Neural cell (in vitro differentiated cells): ENCODE measurements at regions not wholly inside any gene's neighbourhood (a gene's known extent, or its start where the extent isn't known, plus 50 kb on each side); places are given as distances from the start of the nearest gene placed in this dataset.
"Not testable (repeated sequence)": the region's sequence is repeated elsewhere in the genome, so short reads cannot be mapped to it uniquely, and the experiment has no call there.

ENCODE experiments used
- H2AFZ ChIP-seq: fragments of 200-600, 300-800 bp; sonication (generic), shearing (Covaris generic); 2 replicates; pipeline ENCODE4 v1.6.0; 2014; ENCODE audit warnings: low read depth, mild to moderate bottlenecking, antibody characterized with exemption, low read length, moderate library complexity
- H3F3A ChIP-seq: fragments of 200-600 bp; shearing (Covaris generic); 2 replicates; pipeline ENCODE4 v1.6.1; 2016; ENCODE audit warnings: mild to moderate bottlenecking, moderate library complexity, mixed read lengths, antibody characterized with exemption, low read length; ENCODE audit not compliant: insufficient read depth, poor library complexity, severe bottlenecking
- H3K27ac ChIP-seq: fragments of 200-600, 300-800 bp; sonication (generic), shearing (Covaris generic); 2 replicates; pipeline ENCODE4 v1.5.1; 2014; ENCODE audit warnings: mild to moderate bottlenecking, low read length, moderate library complexity
- H3K27me3 ChIP-seq: fragments of 300-800, 200-600 bp; sonication (generic), shearing (Covaris generic); 2 replicates; pipeline ENCODE4 v1.6.0; 2014; ENCODE audit warnings: mild to moderate bottlenecking, low read depth, low read length, moderate library complexity; ENCODE audit not compliant: insufficient read depth
- H3K36me3 ChIP-seq: fragments of 300-800, 200-600 bp; sonication (generic), shearing (Covaris generic); 2 replicates; pipeline ENCODE4 v1.5.1; 2014; ENCODE audit warnings: mild to moderate bottlenecking, antibody characterized with exemption, low read length, moderate library complexity; ENCODE audit not compliant: insufficient read depth
- H3K4me2 ChIP-seq: fragments of 300-800, 200-600 bp; sonication (generic), shearing (Covaris generic); 2 replicates; pipeline ENCODE4 v1.6.0; 2014; ENCODE audit warnings: mild to moderate bottlenecking, low read length
- H3K4me3 ChIP-seq: fragments of 300-800, 200-600 bp; sonication (generic), shearing (Covaris generic); 2 replicates; pipeline ENCODE4 v1.5.1; 2014; ENCODE audit warnings: mild to moderate bottlenecking, low read length, moderate library complexity
- H3K79me2 ChIP-seq: fragments of 200-600 bp; shearing (Covaris generic); replicated peaks from 2 replicates; pipeline ENCODE4 v1.6.0; 2014; ENCODE audit warnings: mild to moderate bottlenecking, low read length, moderate library complexity; ENCODE audit not compliant: insufficient read depth
- H3K9ac ChIP-seq: fragments of 300-800, 200-600 bp; sonication (generic), shearing (Covaris generic); 2 replicates; pipeline ENCODE4 v1.6.1; 2016; ENCODE audit warnings: mild to moderate bottlenecking, low read length, mixed read lengths
- H3K9me2 ChIP-seq: fragments of 200-600 bp; shearing (Covaris generic); 2 replicates; pipeline ENCODE4 v1.6.1; 2016; ENCODE audit warnings: mild to moderate bottlenecking, low read length, mixed read lengths; ENCODE audit not compliant: insufficient read depth
- H3K9me3 ChIP-seq: fragments of 200-600, 300-800 bp; sonication (generic), shearing (Covaris generic); 2 replicates; pipeline ENCODE4 v1.6.1; 2016; ENCODE audit warnings: mild to moderate bottlenecking, mixed run types, low read length, moderate library complexity, mixed read lengths
- H4K20me1 ChIP-seq: fragments of 200-600 bp; shearing (Covaris generic); 2 replicates; pipeline ENCODE4 v1.6.1; 2016; ENCODE audit warnings: mild to moderate bottlenecking, mixed run types; ENCODE audit not compliant: insufficient read depth
- CTCF ChIP-seq: fragments of 450-650 bp; IDR thresholded peaks from 2 replicates; pipeline ENCODE4 v1.5.1; 2014; ENCODE audit warnings: antibody characterized with exemption, mild to moderate bottlenecking, moderate library complexity; ENCODE audit not compliant: poor library complexity, severe bottlenecking
- EP300 ChIP-seq: fragments of 450-650 bp; conservative IDR thresholded peaks from 2 replicates; pipeline ENCODE4 v1.6.1; 2014; ENCODE audit warnings: antibody characterized with exemption, mild to moderate bottlenecking, moderate library complexity; ENCODE audit not compliant: poor library complexity, severe bottlenecking
- EZH2 ChIP-seq: fragments of 200-600, 300-800 bp; shearing (Covaris generic), sonication (generic); IDR thresholded peaks from 2 replicates; pipeline ENCODE4 v1.6.1; 2014; ENCODE audit warnings: antibody characterized with exemption, low read length, borderline replicate concordance, mild to moderate bottlenecking; ENCODE audit not compliant: insufficient read depth, poor library complexity, severe bottlenecking
- MXI1 ChIP-seq: fragments of 450-650 bp; conservative IDR thresholded peaks from 2 replicates; pipeline ENCODE4 v1.6.1; 2014; ENCODE audit warnings: antibody characterized with exemption, mild to moderate bottlenecking; ENCODE audit not compliant: poor library complexity, severe bottlenecking
- POLR2AphosphoS5 ChIP-seq: IDR thresholded peaks from 2 replicates; pipeline ENCODE4 v1.6.1; 2012
- RAD21 ChIP-seq: fragments of 450-650 bp; conservative IDR thresholded peaks from 2 replicates; pipeline ENCODE4 v1.6.1; 2014; ENCODE audit warnings: antibody characterized with exemption, mild to moderate bottlenecking, moderate library complexity
- REST ChIP-seq: IDR thresholded peaks from 2 replicates; pipeline ENCODE4 v1.6.1; 2012; ENCODE audit warnings: borderline replicate concordance
- SMC3 ChIP-seq: fragments of 450-650 bp; conservative IDR thresholded peaks from 2 replicates; pipeline ENCODE4 v1.6.1; 2014; ENCODE audit warnings: antibody characterized with exemption, mild to moderate bottlenecking, moderate library complexity; ENCODE audit not compliant: poor library complexity
- TAF1 ChIP-seq: IDR thresholded peaks from 2 replicates; pipeline ENCODE4 v1.6.1; 2012; ENCODE audit warnings: low read depth

GRCh38 chr1:87410776-87411480, 82.2 kb downstream of the LMO4 start:
- Histone ChIP-seq H4K20me1 (no peaks in the 10 kb centered on the region), H3K4me3 (no peak overlapping the region), H3K9me3 (no peaks in the 10 kb centered on the region), H3K9ac (no peak overlapping the region), H3K4me2 (no peak overlapping the region), H3K27me3 (no peaks in the 10 kb centered on the region), H3K27ac (no peak overlapping the region), H3K79me2 (no peaks in the 10 kb centered on the region), H3K9me2 (no peaks in the 10 kb centered on the region), H3K36me3 (no peaks in the 10 kb centered on the region), H2AFZ (no peak overlapping the region), H3F3A (no peaks in the 10 kb centered on the region)
- TF ChIP-seq REST, result no peak
- no peak for TF ChIP-seq SMC3
- TF ChIP-seq EZH2, result no peak
- TF ChIP-seq EP300, result no peak
- no peak for TF ChIP-seq POLR2AphosphoS5
- TF ChIP-seq MXI1, result no peak
- no peak for TF ChIP-seq TAF1
- no peak for TF ChIP-seq CTCF
- no peak for TF ChIP-seq RAD21

- H3K4me2 ChIP-seq, H3K27me3 ChIP-seq: not testable (repeated sequence)
Measured at GRCh38 chr1:87413846-87414245, 85.2 kb downstream of the LMO4 start.

More at GRCh38 chr1:87413846-87414245, 85.2 kb downstream of the LMO4 start:
- H3K36me3 ChIP-seq, H2AFZ ChIP-seq, H3K9ac ChIP-seq, H3F3A ChIP-seq, H3K4me3 ChIP-seq, H3K27ac ChIP-seq, H4K20me1 ChIP-seq, H3K9me3 ChIP-seq, H3K9me2 ChIP-seq, H3K79me2 ChIP-seq: not testable (repeated sequence)
